ENCODE measurements at regions not wholly inside any gene's neighbourhood (a gene's known extent, or its start where the extent isn't known, plus 50 kb on each side); places are given as distances from the start of the nearest gene placed in this dataset.
"Not testable (repeated sequence)": the region's sequence is repeated elsewhere in the genome, so short reads cannot be mapped to it uniquely, and the experiment has no call there.

DNA sequence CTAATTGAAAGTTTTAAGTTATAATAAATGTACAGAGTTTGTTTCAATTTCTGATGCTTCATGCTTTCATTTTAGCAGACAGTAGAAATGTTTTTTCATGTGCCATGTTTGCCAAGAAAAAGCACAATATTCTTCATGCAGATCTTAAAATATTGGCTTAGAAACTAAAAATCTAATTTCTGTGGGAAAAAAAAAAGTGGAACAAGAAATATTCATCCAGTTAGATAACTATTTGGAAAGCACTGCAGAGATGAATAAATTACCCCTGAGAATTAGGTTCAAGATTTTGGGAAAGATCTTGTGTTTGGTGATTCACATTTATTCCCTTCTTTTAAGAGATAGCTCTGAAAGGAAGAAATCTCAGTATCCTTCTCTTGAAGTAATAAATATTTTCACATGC, 912.5 kb downstream of the C4orf33 start:
- Histone ChIP-seq H3K4me3 (replicated peaks; ENCODE audit: low read depth, low read length) (no peak overlapping the region), H3K36me3 (ENCODE audit: control insufficient read depth, insufficient read depth, low read length) (no peaks in the 10 kb centered on the region), H3K27me3 (replicated peaks; ENCODE audit: control insufficient read depth, insufficient read depth, low read length) (no peaks in the 10 kb centered on the region)
- no peak for DNase-seq (ENCODE audit: extremely low read depth, insufficient read length)
- TF ChIP-seq, protein P1, sequence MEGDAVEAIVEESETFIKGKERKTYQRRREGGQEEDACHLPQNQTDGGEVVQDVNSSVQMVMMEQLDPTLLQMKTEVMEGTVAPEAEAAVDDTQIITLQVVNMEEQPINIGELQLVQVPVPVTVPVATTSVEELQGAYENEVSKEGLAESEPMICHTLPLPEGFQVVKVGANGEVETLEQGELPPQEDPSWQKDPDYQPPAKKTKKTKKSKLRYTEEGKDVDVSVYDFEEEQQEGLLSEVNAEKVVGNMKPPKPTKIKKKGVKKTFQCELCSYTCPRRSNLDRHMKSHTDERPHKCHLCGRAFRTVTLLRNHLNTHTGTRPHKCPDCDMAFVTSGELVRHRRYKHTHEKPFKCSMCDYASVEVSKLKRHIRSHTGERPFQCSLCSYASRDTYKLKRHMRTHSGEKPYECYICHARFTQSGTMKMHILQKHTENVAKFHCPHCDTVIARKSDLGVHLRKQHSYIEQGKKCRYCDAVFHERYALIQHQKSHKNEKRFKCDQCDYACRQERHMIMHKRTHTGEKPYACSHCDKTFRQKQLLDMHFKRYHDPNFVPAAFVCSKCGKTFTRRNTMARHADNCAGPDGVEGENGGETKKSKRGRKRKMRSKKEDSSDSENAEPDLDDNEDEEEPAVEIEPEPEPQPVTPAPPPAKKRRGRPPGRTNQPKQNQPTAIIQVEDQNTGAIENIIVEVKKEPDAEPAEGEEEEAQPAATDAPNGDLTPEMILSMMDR (IDR thresholded peaks at IDR 0.05; ENCODE audit: insufficient read depth, low read length, poor library complexity, severe bottlenecking), result no peak

DNA sequence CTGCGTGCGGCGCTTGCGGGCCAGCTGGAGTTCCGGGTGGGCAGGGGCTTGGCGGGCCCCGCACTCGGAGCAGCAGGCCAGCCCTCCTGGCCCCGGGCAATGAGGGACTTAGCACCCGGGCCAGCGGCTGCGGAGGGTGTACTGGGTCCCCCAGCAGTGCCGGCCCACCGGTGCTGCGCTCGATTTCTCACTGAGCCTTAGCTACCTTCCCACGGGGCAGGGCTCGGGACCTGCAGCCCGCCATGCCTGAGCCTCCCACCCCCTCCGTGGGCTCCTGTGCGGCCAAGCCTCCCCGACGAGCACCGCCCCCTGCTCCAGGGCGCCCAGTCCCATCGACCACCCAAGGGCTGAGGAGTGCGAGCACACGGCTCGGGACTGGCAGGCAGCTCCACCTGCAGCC, 916.9 kb downstream of the C4orf33 start:
- not testable (repeated sequence) for H3K27me3 ChIP-seq (replicated peaks; ENCODE audit: control insufficient read depth, insufficient read depth, low read length); H3K36me3 ChIP-seq (ENCODE audit: control insufficient read depth, insufficient read depth, low read length); H3K4me3 ChIP-seq (replicated peaks; ENCODE audit: low read depth, low read length); DNase-seq (ENCODE audit: extremely low read depth, insufficient read length)

DNA sequence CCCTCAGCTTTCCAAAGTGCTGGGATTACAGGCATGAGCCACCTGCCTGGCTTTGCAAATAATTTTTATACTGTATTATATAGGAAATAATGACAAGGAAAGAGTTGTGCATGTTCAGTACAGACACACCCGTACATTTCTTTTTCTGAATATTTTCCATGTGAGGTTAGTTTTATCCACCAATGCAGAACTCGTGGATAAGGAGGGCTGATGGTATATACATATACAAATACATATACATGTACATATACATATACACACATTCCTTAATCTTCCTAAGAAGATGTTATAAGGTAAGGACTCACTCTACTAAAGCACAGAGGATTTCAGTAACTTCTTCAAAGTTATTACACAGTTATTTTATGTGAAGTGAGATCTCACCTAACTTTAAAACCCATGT, 925.8 kb downstream of the C4orf33 start:
- Histone ChIP-seq H3K4me3 (replicated peaks; ENCODE audit: low read depth, low read length) (no peak overlapping the region), H3K27me3 (replicated peaks; ENCODE audit: control insufficient read depth, insufficient read depth, low read length) (no peaks in the 10 kb centered on the region), H3K36me3 (ENCODE audit: control insufficient read depth, insufficient read depth, low read length) (no peaks in the 10 kb centered on the region)
- TF ChIP-seq, protein P1 (IDR thresholded peaks at IDR 0.05; ENCODE audit: insufficient read depth, low read length, poor library complexity, severe bottlenecking), result no peak
- no peak for DNase-seq (ENCODE audit: extremely low read depth, insufficient read length)

DNA sequence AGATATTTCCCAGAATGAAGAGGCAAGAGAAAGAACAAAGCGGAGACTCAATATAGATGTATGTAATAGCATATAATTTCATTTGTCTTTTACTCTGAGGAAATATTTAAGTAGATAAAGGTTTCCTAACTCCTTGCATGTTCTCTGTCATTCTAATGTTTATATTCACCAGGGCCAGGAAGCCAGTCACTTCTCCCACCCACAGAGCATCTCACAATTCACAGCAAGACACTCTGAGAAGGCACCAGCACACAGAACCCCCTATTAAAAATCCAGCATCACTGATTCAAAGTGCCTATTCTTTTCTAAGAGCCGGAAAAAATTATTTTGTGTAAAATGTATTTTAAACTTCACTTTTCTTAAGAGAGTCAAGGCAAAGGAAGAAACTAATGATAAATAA, 927.1 kb downstream of the C4orf33 start:
- Histone ChIP-seq H3K27me3 (replicated peaks; ENCODE audit: control insufficient read depth, insufficient read depth, low read length) (no peaks in the 10 kb centered on the region), H3K4me3 (replicated peaks; ENCODE audit: low read depth, low read length) (no peak overlapping the region), H3K36me3 (ENCODE audit: control insufficient read depth, insufficient read depth, low read length) (no peaks in the 10 kb centered on the region)
- TF ChIP-seq, protein P1 (IDR thresholded peaks at IDR 0.05; ENCODE audit: insufficient read depth, low read length, poor library complexity, severe bottlenecking), result no peak
- no peak for DNase-seq (ENCODE audit: extremely low read depth, insufficient read length)

DNA sequence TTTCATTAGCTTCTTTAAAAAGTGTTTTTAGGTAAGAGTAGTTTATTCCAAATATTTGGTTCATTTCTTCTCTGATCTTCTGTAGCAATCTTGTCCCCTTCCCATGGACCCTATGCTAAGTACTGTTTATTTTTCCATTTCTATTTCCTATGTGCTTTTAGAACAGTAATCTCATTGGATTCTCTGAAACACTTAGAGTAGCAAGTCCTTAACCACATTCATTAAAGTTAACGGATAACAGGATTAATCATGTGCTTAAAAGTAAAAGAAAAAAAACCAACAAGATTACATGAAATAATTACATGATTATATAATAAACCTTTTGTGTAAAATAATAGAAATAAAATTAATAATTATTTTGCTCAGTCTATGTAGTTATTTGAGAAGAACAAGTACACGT, 929.7 kb downstream of the C4orf33 start:
- Histone ChIP-seq H3K27me3 (replicated peaks; ENCODE audit: control insufficient read depth, insufficient read depth, low read length) (no peaks in the 10 kb centered on the region), H3K4me3 (replicated peaks; ENCODE audit: low read depth, low read length) (no peak overlapping the region), H3K36me3 (ENCODE audit: control insufficient read depth, insufficient read depth, low read length) (no peaks in the 10 kb centered on the region)
- no peak for DNase-seq (ENCODE audit: extremely low read depth, insufficient read length)
- TF ChIP-seq, protein P1 (IDR thresholded peaks at IDR 0.05; ENCODE audit: insufficient read depth, low read length, poor library complexity, severe bottlenecking), result no peak

DNA sequence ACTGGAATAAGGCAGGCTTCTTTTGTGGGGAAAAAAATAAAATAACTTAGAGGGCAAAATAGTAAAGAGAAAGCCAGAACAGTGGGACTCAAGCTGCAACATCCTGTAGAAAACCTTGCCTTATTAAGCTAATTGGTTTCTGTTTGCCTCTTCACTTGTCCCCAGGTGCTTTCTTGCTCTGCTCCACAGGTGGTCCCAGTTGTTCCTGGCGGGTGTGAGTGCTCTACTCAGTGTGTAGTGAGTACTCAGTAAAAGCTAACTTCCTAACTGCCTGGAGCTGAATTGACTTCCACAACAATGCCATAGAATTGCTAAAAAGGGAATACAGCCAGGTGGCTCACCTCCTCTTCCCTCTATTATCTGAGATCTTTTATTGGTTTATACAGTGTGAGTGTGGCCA, 930.2 kb downstream of the C4orf33 start:
- TF ChIP-seq, protein P1 (IDR thresholded peaks at IDR 0.05; ENCODE audit: insufficient read depth, low read length, poor library complexity, severe bottlenecking), result no peak
- Histone ChIP-seq H3K4me3 (replicated peaks; ENCODE audit: low read depth, low read length) (no peak overlapping the region), H3K36me3 (ENCODE audit: control insufficient read depth, insufficient read depth, low read length) (no peaks in the 10 kb centered on the region), H3K27me3 (replicated peaks; ENCODE audit: control insufficient read depth, insufficient read depth, low read length) (no peaks in the 10 kb centered on the region)
- no peak for DNase-seq (ENCODE audit: extremely low read depth, insufficient read length)
